Vagina (tissue), 2 donors: ENCODE measurements at regions not wholly inside any gene's neighbourhood (a gene's known extent, or its start where the extent isn't known, plus 50 kb on each side); places are given as distances from the start of the nearest gene placed in this dataset.

Experiments used
- DNase-seq, 2 donors: peaks; one replicate each; pipeline ENCODE4 v3.0.0-alpha.2; 2017; ENCODE audit errors: extremely low spot score in 2 of 2
- H3K27ac ChIP-seq: fragments of 200-600 bp; sonication (generic); one replicate; pipeline ENCODE4 v1.5.1; 2019
- H3K27me3 ChIP-seq: fragments of 200-600 bp; sonication (generic); one replicate; pipeline ENCODE4 v1.5.1; 2019
- H3K36me3 ChIP-seq, 2 donors: fragments of 200-600 bp; sonication (generic); one replicate each; pipeline ENCODE4 v1.5.1; 2017 to 2019
- H3K4me1 ChIP-seq: fragments of 200-600 bp; sonication (generic); one replicate; pipeline ENCODE4 v1.5.1; 2019
- H3K4me3 ChIP-seq, 2 donors: fragments of 200-600 bp; sonication (generic); 1 replicate in 1 of 2; 2 replicates in 1 of 2; pipeline ENCODE4 v1.5.1; 2016 to 2019
- H3K9me3 ChIP-seq: fragments of 200-600 bp; sonication (generic); one replicate; pipeline ENCODE4 v1.5.1; 2019
- POLR2A ChIP-seq, 2 donors: fragments of 450-650 bp; IDR thresholded peaks; one replicate each; pipeline ENCODE4 v1.6.1; 2017; ENCODE audit warnings: antibody characterized with exemption in 2 of 2, mild to moderate bottlenecking in 2 of 2, moderate library complexity in 2 of 2
- POLR2AphosphoS5 ChIP-seq, 2 donors: sonication (generic); formaldehyde crosslinking; IDR thresholded peaks; one replicate each; pipeline ENCODE4 v1.9.0; 2017; ENCODE audit warnings: antibody characterized with exemption in 2 of 2, mild to moderate bottlenecking in 2 of 2, low read depth in 1 of 2; ENCODE audit not compliant: insufficient read depth in 1 of 2
- intact Hi-C: fragments of 100-400 bp; cut with DNase I; formaldehyde crosslinking; loops from one replicate; pipeline ENCODE4 v1.15.1; 2023
- TF ChIP-seq, protein P1 (sequence below), 3 experiments: fragments of 450-650 bp in 2 of 3; fragments of 200-600 bp in 1 of 3; sonication (generic) in 1 of 3; IDR thresholded peaks; one replicate each; pipeline ENCODE4 v1.5.1; 2017 to 2019; ENCODE audit warnings: antibody characterized with exemption in 3 of 3, mild to moderate bottlenecking in 2 of 3, moderate library complexity in 2 of 3

DNA sequence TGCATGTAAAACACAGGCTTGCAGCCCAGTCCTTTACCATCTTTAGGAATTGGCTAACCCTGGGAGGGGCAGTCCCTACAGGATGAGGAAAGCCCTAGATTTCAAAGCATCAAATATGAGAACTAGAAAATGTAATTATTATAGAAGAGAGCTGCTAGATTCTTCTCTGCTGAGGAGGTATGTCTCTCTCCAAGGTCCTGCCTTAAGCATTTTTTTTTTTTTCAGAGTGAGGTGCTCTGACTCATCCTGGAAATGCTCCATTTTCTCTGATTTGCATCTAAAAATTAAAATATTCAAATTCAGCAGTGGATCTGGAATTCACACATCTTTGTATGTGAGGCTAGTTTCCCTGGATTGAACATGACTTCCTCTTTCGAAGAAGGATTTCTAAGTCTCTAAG, 149.8 kb downstream of the ZNF648 start:
- H3K27me3 ChIP-seq = no peaks in the 10 kb centered on the region
- no peak for TF ChIP-seq POLR2A (IDR thresholded peaks at IDR 0.05)
- TF ChIP-seq, protein P1, sequence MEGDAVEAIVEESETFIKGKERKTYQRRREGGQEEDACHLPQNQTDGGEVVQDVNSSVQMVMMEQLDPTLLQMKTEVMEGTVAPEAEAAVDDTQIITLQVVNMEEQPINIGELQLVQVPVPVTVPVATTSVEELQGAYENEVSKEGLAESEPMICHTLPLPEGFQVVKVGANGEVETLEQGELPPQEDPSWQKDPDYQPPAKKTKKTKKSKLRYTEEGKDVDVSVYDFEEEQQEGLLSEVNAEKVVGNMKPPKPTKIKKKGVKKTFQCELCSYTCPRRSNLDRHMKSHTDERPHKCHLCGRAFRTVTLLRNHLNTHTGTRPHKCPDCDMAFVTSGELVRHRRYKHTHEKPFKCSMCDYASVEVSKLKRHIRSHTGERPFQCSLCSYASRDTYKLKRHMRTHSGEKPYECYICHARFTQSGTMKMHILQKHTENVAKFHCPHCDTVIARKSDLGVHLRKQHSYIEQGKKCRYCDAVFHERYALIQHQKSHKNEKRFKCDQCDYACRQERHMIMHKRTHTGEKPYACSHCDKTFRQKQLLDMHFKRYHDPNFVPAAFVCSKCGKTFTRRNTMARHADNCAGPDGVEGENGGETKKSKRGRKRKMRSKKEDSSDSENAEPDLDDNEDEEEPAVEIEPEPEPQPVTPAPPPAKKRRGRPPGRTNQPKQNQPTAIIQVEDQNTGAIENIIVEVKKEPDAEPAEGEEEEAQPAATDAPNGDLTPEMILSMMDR (IDR thresholded peaks at IDR 0.05) = no peak
- TF ChIP-seq POLR2AphosphoS5 (IDR thresholded peaks at IDR 0.05; ENCODE audit: insufficient read depth in 1 of 2, low read depth in 1 of 2) = no peak
- intact Hi-C loops = no loop called here
- H3K9me3 ChIP-seq = no peaks in the 10 kb centered on the region
- no peak overlapping the region for H3K27ac ChIP-seq
- no peaks in the 10 kb centered on the region for H3K36me3 ChIP-seq
- no peak for DNase-seq
- H3K4me1 ChIP-seq = no peaks in the 10 kb centered on the region
- no peak overlapping the region for H3K4me3 ChIP-seq

GRCh38 chr1:181910905-181911304, 150.6 kb downstream of the ZNF648 start:
- H3K27ac ChIP-seq = no peak overlapping the region
- no peaks in the 10 kb centered on the region for H3K27me3 ChIP-seq
- TF ChIP-seq, protein P1 (IDR thresholded peaks at IDR 0.05) = no peak
- no peak for TF ChIP-seq POLR2AphosphoS5 (IDR thresholded peaks at IDR 0.05; ENCODE audit: insufficient read depth in 1 of 2, low read depth in 1 of 2)
- no peak for TF ChIP-seq POLR2A (IDR thresholded peaks at IDR 0.05)
- H3K9me3 ChIP-seq = no peaks in the 10 kb centered on the region
- H3K4me1 ChIP-seq = no peaks in the 10 kb centered on the region
- H3K4me3 ChIP-seq = no peak overlapping the region
- no peak for DNase-seq
- intact Hi-C loops = no loop called here
- no peaks in the 10 kb centered on the region for H3K36me3 ChIP-seq

- no peaks in the 10 kb centered on the region for H3K36me3 ChIP-seq
- TF ChIP-seq POLR2AphosphoS5 (IDR thresholded peaks at IDR 0.05; ENCODE audit: insufficient read depth in 1 of 2, low read depth in 1 of 2) (no peak), POLR2A (IDR thresholded peaks at IDR 0.05) (no peak)
- TF ChIP-seq, protein P1 (IDR thresholded peaks at IDR 0.05) = no peak
- H3K27me3 ChIP-seq = no peaks in the 10 kb centered on the region
- H3K27ac ChIP-seq = no peak overlapping the region
- no peaks in the 10 kb centered on the region for H3K4me1 ChIP-seq
- intact Hi-C loops = no loop called here
- no peaks in the 10 kb centered on the region for H3K9me3 ChIP-seq
- no peak overlapping the region for H3K4me3 ChIP-seq
- DNase-seq = no peak
These were observed 152.5 kb downstream of the ZNF648 start for GRCh38 chr1:181909010-181909409.

DNA sequence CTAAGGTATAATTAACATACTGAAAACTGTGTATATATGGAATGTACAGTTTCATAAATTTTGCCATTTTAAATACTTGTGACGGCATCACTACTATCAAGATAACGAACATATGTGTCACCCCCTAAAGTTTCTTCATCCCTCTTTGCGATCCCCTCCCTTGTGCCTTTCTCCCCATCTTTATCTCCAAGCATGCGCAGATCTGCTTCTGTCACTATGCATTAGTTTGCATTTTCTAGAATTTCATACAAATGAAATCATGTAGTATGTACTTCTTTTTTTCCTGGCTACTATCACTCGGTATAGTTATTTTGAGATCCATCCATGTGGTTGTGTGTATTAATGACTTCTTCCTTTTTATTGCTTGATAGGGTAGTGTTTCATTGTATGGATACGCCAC, 154.9 kb downstream of the ZNF648 start:
- intact Hi-C loops = no loop called here
- Histone ChIP-seq H3K9me3 (no peaks in the 10 kb centered on the region), H3K27ac (no peak overlapping the region), H3K4me1 (no peaks in the 10 kb centered on the region), H3K36me3 (no peaks in the 10 kb centered on the region), H3K4me3 (no peak overlapping the region), H3K27me3 (no peaks in the 10 kb centered on the region)
- no peak for TF ChIP-seq POLR2AphosphoS5 (IDR thresholded peaks at IDR 0.05; ENCODE audit: insufficient read depth in 1 of 2, low read depth in 1 of 2)
- TF ChIP-seq, protein P1 (IDR thresholded peaks at IDR 0.05) = no peak
- TF ChIP-seq POLR2A (IDR thresholded peaks at IDR 0.05) = no peak
- no peak for DNase-seq

DNA sequence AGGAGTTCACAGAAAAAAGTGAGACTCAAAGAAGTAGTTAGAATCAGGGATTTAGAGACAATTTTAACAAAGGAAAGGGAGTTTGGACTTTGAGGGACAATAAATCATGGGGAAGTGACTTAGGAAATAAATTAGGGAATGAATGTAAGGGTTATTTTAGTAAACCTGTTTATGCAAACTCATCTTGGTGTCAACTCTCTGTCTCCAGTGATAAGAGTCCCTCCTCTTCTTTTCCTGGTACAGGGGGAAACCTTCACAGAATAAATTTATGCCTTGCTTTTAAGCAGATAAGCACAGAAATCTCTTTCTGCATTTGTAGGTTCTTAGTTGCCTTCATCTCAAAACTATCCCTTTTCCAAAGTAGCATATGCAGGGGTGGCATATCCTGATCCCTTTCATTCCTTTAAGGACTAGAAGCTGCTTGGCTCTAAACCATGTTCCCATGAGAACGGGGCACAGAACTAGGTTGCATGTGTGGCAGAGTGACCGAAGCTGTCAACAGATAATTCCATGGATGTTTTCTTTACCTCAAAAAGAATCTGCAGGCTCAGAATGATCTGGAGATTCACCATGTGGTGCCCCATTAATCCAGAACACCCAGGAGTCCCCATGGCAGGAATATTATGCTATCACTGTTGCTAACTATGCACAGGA, 155.4 kb downstream of the ZNF648 start:
- intact Hi-C loops = no loop called here
- Histone ChIP-seq H3K4me3 (no peak overlapping the region), H3K36me3 (no peaks in the 10 kb centered on the region), H3K4me1 (no peaks in the 10 kb centered on the region), H3K27me3 (no peaks in the 10 kb centered on the region), H3K27ac (no peak overlapping the region), H3K9me3 (no peaks in the 10 kb centered on the region)
- no peak for DNase-seq
- TF ChIP-seq POLR2A (IDR thresholded peaks at IDR 0.05) (no peak), POLR2AphosphoS5 (IDR thresholded peaks at IDR 0.05; ENCODE audit: insufficient read depth in 1 of 2, low read depth in 1 of 2) (no peak)
- TF ChIP-seq, protein P1 (IDR thresholded peaks at IDR 0.05) = no peak
